Activated CD4-positive, alpha-beta memory T cell treated with anti-CD3 and anti-CD28 coated beads, Interleukin-2, amount 10 ng/mL, durations not matched to agents 7 days and 5 days (primary cell): ENCODE measurements at regions not wholly inside any gene's neighbourhood (a gene's known extent, or its start where the extent isn't known, plus 50 kb on each side); places are given as distances from the start of the nearest gene placed in this dataset.

Experiments
- CTCF ChIA-PET: fragments of 350-600 bp; sonication (Branson Sonifier 250); formaldehyde crosslinking; loops from one replicate; lab custom pipeline; 2021; ENCODE audit warnings: antibody characterized with exemption, inconsistent platforms; lab: Charles Lee
- POLR2A ChIA-PET: fragments of 350-600 bp; sonication (Branson Sonifier 250); formaldehyde crosslinking; loops from one replicate; lab custom pipeline; 2021; ENCODE audit warnings: antibody characterized with exemption; lab: Charles Lee
- DNase-seq: peaks from one replicate; pipeline ENCODE4 v3.0.0-alpha.2; 2020
- H3K27ac Mint-ChIP-seq: one replicate; pipeline ENCODE4 v1.8.0; 2021; ENCODE audit warnings: mild to moderate bottlenecking, mixed read lengths
- H3K27me3 Mint-ChIP-seq: one replicate; pipeline ENCODE4 v1.8.0; 2021; ENCODE audit warnings: mixed read lengths
- H3K36me3 Mint-ChIP-seq: one replicate; pipeline ENCODE4 v1.8.0; 2021; ENCODE audit warnings: low read depth, mixed read lengths
- H3K4me1 Mint-ChIP-seq: one replicate; pipeline ENCODE4 v1.8.0; 2021; ENCODE audit warnings: mixed read lengths
- H3K4me3 Mint-ChIP-seq: one replicate; pipeline ENCODE4 v1.8.0; 2021; ENCODE audit warnings: mild to moderate bottlenecking, mixed read lengths
- H3K9me3 Mint-ChIP-seq: one replicate; pipeline ENCODE4 v1.8.0; 2021; ENCODE audit warnings: mixed read lengths

DNA sequence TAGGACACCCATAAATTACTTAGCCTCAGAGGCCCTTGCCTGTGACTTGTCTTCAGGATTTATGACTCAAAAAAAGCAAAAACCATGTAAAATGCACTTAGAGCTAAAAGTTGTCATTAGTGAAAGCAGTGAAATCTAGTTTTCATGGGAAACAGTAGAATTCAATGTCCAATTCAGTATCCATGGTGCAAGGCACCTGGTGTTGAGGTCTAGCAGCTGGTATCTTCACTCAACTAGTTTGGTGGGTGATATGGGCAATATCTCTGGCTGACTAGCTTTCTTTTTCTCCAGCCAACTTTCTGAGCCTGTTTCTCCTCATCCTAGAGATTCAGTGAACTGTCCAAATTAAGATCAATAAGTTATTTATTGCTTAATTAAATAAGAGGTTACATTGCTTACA is 229.8 kb upstream of the NDST4 start:
- H3K27ac Mint-ChIP-seq: no peak overlapping the region
- POLR2A ChIA-PET: no interaction called here
- H3K36me3 Mint-ChIP-seq: no peaks in the 10 kb centered on the region
- no peak for DNase-seq
- CTCF ChIA-PET: no interaction called here
- no peaks in the 10 kb centered on the region for H3K27me3 Mint-ChIP-seq
- H3K4me3 Mint-ChIP-seq: no peak overlapping the region
- no peaks in the 10 kb centered on the region for H3K9me3 Mint-ChIP-seq
- no peaks in the 10 kb centered on the region for H3K4me1 Mint-ChIP-seq

DNA sequence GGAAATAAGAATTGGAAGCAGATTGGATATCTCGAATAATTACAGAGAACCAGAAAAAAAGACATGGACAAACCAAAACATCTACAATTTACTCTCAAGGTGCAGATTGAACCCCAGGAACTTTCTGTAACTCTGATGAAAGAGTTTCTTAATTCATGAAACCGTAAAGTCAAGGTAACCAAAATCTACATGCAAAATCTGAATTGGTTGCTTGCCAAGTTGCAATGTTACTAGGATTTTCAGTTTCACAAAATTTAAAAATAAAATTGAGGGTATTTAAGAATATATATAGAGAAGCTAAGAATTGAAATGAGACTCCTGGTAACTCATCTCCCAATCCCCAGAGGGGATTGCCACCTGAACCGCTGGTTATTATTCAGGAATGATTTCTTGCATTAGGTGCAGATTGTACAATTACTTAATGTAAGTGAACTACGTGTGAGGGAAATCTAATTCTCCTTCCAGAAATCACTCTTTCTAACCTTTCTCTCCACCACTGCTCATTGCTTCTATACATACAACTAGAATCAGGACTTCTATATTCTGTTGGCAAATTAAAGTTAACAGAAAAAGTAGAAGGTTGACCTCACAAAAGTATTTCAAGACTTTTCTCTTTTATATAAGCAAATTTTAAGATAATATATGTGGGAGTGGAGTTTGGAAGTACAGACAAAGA is 221.5 kb upstream of the NDST4 start:
- no peaks in the 10 kb centered on the region for H3K4me1 Mint-ChIP-seq
- H3K4me3 Mint-ChIP-seq: no peak overlapping the region
- H3K9me3 Mint-ChIP-seq: no peaks in the 10 kb centered on the region
- POLR2A ChIA-PET: no interaction called here
- CTCF ChIA-PET: no interaction called here
- H3K36me3 Mint-ChIP-seq: no peaks in the 10 kb centered on the region
- H3K27me3 Mint-ChIP-seq: no peaks in the 10 kb centered on the region
- DNase-seq: no peak
- H3K27ac Mint-ChIP-seq: no peak overlapping the region

DNA sequence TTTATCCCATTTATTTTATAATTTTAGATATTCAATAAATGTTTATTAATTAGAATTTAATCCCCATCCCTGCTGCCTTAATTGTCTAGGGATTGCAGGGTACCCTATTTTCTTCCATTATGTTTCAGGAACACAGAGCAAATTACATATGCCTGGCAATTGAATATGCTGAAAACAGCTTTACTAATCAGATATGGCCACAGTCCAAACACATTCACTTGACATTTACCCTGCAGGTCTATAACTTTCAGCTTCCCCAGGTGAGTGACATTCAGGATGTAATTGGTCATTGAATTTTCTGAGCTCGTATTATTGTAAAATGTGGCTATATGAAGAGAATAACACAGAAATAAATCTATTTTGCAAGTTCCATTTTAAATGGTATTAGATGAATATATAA is 218.7 kb upstream of the NDST4 start:
- Mint-ChIP-seq H3K9me3 (no peaks in the 10 kb centered on the region), H3K36me3 (no peaks in the 10 kb centered on the region), H3K4me1 (no peaks in the 10 kb centered on the region), H3K4me3 (no peak overlapping the region), H3K27me3 (no peaks in the 10 kb centered on the region), H3K27ac (no peak overlapping the region)
- no peak for DNase-seq
- POLR2A ChIA-PET: no interaction called here
- CTCF ChIA-PET: no interaction called here

DNA sequence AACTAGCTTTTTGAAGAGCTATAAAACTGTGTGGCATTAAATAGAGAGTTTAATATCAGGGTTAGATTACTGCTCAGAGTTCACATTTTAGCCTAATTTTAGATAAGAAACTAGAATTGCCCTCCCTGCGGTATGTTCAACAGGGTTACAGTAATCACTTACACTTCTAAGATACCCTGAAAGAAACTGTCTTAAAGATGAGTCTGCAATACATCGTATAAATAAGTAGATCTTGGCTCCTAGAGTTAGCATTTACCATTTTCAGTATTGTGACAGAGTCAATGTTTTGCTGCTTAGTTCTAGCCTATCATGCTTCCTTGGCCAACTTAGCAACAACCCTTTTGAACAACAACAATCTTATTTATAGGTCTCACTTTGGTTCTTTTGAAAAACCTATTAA is 217.8 kb upstream of the NDST4 start:
- Mint-ChIP-seq H3K4me1 (no peaks in the 10 kb centered on the region), H3K9me3 (no peaks in the 10 kb centered on the region), H3K4me3 (no peak overlapping the region), H3K27ac (no peak overlapping the region), H3K36me3 (no peaks in the 10 kb centered on the region), H3K27me3 (no peaks in the 10 kb centered on the region)
- DNase-seq: no peak
- ChIA-PET CTCF (no interaction called here), POLR2A (no interaction called here)

DNA sequence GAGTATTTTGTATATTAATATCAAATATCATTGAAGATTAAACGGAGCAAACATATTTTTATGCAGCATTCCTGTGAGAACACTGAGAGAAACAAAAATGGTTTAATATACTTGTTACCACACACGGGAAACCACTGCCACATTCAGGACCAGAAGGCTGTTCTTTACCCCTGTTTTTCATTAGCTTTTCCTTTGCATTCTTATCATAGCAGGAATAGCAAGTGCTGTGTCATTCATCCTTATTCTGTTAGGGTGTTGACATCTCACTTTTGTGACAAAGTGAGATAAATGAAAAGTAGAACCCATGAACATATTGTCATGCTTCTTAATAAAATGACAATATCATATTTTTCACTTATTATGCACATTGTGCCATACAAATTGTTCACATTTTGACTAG is 212.4 kb upstream of the NDST4 start:
- Mint-ChIP-seq H3K4me3 (no peak overlapping the region), H3K9me3 (no peaks in the 10 kb centered on the region), H3K27ac (no peak overlapping the region), H3K4me1 (no peaks in the 10 kb centered on the region), H3K36me3 (no peaks in the 10 kb centered on the region), H3K27me3 (no peaks in the 10 kb centered on the region)
- DNase-seq: no peak
- ChIA-PET CTCF (no interaction called here), POLR2A (no interaction called here)

DNA sequence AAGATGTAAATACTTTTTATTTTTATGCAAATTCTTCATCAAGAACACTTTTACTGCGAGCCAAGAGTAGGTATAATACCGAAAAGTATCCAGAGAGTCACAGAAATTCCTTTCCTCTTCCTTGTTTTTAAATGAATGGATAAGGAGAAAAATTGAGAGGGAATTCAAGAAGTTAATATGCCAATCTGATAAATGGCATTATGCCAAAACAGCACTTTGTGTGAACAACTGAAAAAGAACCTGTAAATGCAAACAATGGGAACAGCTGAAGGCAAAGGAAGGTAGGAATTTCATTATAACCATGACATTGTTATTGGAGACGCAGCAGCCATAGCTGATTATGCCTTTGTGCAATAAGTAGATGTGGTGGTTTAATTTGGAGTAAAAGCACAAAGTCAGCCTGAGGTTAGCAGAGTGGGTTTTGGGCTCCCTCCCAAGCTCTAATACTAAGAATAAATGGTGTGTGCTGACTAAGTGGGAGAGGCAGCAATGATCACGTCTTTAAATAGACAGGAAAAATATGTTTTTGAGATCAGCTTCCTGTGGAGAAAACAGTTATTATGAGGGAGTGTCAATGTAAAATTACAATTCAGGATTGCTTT is 209.8 kb upstream of the NDST4 start:
- H3K4me3 Mint-ChIP-seq: no peak overlapping the region
- POLR2A ChIA-PET: no interaction called here
- no peak for DNase-seq
- H3K27ac Mint-ChIP-seq: no peak overlapping the region
- H3K27me3 Mint-ChIP-seq: no peaks in the 10 kb centered on the region
- H3K36me3 Mint-ChIP-seq: no peaks in the 10 kb centered on the region
- CTCF ChIA-PET: no interaction called here
- no peaks in the 10 kb centered on the region for H3K4me1 Mint-ChIP-seq
- H3K9me3 Mint-ChIP-seq: no peaks in the 10 kb centered on the region

DNA sequence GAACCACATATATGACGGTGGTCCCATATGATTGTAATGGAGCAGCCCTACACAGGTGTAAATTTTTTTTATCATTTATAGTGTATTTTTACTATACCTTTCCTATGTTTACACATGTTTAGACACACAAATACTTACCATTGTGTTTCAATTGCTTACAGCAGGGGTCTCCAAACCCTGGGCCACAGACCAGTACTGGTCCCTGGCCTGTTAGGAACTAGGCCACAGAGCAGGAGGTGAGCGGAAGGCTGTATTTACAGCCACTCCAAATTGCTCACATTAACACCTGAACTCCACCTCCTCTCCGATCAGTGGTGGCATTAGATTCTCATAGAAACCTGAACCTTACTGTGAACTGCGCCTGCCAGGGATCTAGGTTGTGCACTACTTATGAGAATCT is 201.8 kb upstream of the NDST4 start:
- no peak for DNase-seq
- CTCF ChIA-PET: no interaction called here
- Mint-ChIP-seq H3K4me1 (no peaks in the 10 kb centered on the region), H3K9me3 (no peaks in the 10 kb centered on the region), H3K27ac (no peak overlapping the region), H3K27me3 (no peaks in the 10 kb centered on the region), H3K36me3 (no peaks in the 10 kb centered on the region), H3K4me3 (no peak overlapping the region)
- POLR2A ChIA-PET: no interaction called here

DNA sequence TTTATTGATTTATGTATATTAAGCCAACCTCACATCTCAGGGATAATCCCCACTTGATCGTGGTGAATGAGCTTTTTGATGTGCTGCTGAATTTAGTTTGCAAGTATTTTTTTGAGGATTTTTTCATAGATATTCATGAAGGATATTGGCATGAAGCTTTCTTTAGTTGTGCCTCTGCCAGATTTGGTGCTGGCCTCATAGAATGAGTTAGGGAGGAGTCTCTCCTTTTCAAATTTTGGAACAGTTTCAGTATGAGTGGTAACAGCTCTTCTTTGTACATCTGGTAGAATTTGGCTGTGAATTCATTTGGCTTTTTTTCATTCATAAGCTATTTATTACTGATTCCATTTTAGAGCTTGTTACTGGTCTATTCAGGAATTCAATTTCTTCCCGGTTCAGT is 197.2 kb upstream of the NDST4 start:
- Mint-ChIP-seq H3K27me3 (no peaks in the 10 kb centered on the region), H3K27ac (no peak overlapping the region), H3K4me1 (no peaks in the 10 kb centered on the region), H3K9me3 (peaks cover 2% of the 10 kb centered on the region), H3K4me3 (no peak overlapping the region), H3K36me3 (no peaks in the 10 kb centered on the region)
- no peak for DNase-seq
- POLR2A ChIA-PET: no interaction called here
- CTCF ChIA-PET: no interaction called here

DNA sequence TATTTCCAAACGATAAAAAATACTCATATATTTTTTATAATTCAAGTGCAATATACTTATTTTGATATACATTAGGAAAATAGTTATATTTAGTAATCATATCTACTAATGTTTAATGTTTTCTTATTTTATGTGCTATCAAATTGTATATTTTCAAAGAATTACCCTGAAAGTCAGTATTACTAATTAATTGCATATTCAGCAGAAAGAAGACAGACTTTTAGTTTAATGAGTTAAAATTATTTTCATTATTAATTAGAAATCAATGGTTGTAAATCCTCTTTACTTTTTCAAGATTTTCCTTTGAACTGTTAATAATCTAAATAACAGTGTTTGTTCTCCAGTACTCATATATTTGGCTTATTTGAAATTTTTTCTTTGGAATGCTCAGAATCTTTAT is 181.3 kb upstream of the NDST4 start:
- no peak overlapping the region for H3K27ac Mint-ChIP-seq
- ChIA-PET CTCF (no interaction called here), POLR2A (no interaction called here)
- DNase-seq: no peak
- H3K36me3 Mint-ChIP-seq: no peaks in the 10 kb centered on the region
- no peak overlapping the region for H3K4me3 Mint-ChIP-seq
- H3K27me3 Mint-ChIP-seq: no peaks in the 10 kb centered on the region
- H3K9me3 Mint-ChIP-seq: no peaks in the 10 kb centered on the region
- peaks cover 1% of the 10 kb centered on the region for H3K4me1 Mint-ChIP-seq

DNA sequence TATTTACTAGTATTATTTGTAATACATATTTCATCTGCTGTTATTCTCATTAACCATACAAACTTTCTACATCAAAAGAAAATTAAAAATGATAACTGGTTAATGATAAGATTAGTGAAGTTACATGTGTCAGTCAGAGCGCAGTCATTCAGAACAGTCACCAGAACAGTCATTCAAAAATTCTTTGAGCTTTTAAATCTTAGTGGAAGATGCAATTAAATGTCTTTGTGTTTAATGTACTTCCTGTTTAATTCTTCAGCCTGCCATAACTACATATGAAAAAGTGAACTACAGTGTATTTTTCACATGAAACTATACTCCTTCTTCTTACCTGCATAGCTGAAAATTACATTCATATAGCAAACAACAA is 179.7 kb upstream of the NDST4 start:
- CTCF ChIA-PET: no interaction called here
- POLR2A ChIA-PET: no interaction called here
- H3K4me1 Mint-ChIP-seq: peaks cover 1% of the 10 kb centered on the region
- no peaks in the 10 kb centered on the region for H3K27me3 Mint-ChIP-seq
- no peak overlapping the region for H3K4me3 Mint-ChIP-seq
- no peaks in the 10 kb centered on the region for H3K36me3 Mint-ChIP-seq
- no peaks in the 10 kb centered on the region for H3K9me3 Mint-ChIP-seq
- H3K27ac Mint-ChIP-seq: no peak overlapping the region
- no peak for DNase-seq

DNA sequence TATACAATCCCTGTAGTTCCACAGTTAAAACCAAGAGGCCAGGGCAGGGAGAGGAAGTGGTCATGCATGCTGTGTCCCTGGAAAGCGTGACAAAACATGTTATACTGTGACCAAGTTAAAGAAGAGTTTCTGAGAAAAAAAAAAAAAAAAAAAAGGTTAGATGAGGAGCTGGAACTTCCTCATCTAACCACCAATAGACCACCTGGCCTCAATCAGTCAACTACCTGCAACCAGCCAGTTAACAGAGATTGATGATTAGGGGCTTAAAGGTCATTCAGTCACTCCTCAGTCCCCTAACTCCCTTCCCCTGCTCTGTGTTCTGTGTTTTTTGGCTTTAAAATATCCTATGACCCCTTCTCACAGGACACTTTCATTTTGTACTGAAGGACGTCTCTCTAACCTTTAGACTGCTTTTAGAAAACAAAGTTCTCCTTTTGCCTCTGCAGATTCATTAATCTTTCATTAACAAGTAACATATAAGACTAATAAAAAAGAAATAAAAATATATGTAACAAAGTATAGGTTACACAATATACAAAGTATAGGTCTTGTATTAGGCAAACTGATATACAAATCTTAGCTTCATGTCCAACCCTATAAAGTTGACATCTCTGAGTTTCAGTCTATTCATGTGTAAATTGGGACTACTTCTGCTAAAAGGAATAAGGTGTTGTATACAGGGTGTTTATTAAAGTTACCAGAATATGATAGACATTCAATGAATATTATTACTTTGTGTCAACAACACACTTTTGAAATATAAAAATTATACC is 179.1 kb upstream of the NDST4 start:
- Mint-ChIP-seq H3K4me3 (no peak overlapping the region), H3K27ac (no peak overlapping the region), H3K9me3 (no peaks in the 10 kb centered on the region), H3K36me3 (no peaks in the 10 kb centered on the region), H3K4me1 (peaks cover 1% of the 10 kb centered on the region), H3K27me3 (no peaks in the 10 kb centered on the region)
- DNase-seq: no peak
- ChIA-PET POLR2A (no interaction called here), CTCF (no interaction called here)

DNA sequence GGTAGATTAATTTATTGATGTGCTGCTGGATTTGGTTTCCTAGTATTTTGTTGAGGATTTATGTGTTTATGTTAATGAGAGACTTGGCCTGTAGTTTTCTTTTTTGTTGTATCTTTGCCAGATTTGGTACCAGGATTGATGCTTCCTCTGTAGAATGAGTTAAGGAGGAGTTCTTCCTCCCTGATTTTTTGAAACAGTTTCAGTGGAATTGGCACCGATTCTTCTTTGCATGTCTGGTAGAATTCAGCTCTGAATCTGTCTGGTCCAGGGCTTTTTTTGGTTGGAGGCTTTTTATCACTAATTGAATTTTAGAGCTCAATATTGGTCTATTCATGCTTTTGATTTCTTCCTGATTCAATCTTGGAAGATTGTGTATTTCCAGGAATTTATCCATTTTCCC is 174.0 kb upstream of the NDST4 start:
- no peaks in the 10 kb centered on the region for H3K27me3 Mint-ChIP-seq
- H3K36me3 Mint-ChIP-seq: no peaks in the 10 kb centered on the region
- DNase-seq: no peak
- ChIA-PET CTCF (no interaction called here), POLR2A (no interaction called here)
- no peaks in the 10 kb centered on the region for H3K9me3 Mint-ChIP-seq
- H3K4me3 Mint-ChIP-seq: no peak overlapping the region
- H3K4me1 Mint-ChIP-seq: peaks cover 1% of the 10 kb centered on the region
- H3K27ac Mint-ChIP-seq: no peak overlapping the region

DNA sequence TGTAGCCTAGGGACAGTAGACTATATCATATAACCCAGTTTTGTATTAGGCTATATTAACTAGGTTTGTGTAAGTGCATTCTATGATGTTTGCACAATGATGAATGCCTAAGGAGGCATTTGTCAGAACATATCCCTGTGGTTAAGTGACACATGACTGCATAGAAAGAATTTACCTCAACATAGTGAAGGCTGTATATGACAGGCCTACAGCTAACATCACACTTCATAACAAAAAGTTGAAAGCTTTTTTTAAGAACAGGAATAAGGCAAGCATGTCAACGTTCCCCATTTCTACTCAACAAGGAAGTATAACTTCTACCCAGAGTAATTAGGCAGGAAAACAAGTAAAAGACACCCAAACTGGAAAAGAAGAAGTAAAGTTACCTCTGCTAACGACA is 165.9 kb upstream of the NDST4 start:
- no peak for DNase-seq
- Mint-ChIP-seq H3K36me3 (no peaks in the 10 kb centered on the region), H3K9me3 (no peaks in the 10 kb centered on the region), H3K27ac (no peak overlapping the region), H3K4me1 (peaks cover 10% of the 10 kb centered on the region), H3K27me3 (no peaks in the 10 kb centered on the region), H3K4me3 (no peak overlapping the region)
- ChIA-PET CTCF (no interaction called here), POLR2A (no interaction called here)

DNA sequence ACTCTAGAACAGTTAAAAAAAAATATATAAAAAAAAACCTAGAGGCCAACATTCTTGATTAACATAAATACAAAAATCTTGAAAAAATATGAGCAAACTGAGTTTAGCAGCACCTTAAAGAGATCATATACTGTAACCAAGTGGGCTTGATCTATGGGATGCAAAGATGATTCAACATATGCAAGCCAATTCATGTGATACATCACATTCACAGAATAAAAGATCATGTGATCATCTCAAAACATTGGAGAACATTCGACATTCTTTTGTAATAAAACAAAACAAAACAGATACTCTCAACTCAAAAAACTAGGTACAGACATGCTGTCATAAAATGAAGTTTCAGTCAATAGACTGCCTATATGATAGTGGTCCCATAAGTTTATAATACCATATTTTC is 165.4 kb upstream of the NDST4 start:
- Mint-ChIP-seq H3K4me3 (no peak overlapping the region), H3K9me3 (no peaks in the 10 kb centered on the region), H3K36me3 (no peaks in the 10 kb centered on the region), H3K27me3 (no peaks in the 10 kb centered on the region), H3K27ac (no peak overlapping the region), H3K4me1 (peaks cover 13% of the 10 kb centered on the region)
- DNase-seq: no peak
- POLR2A ChIA-PET: no interaction called here
- CTCF ChIA-PET: no interaction called here
